ENCODE measurements at regions not wholly inside any gene's neighbourhood (a gene's known extent, or its start where the extent isn't known, plus 50 kb on each side); places are given as distances from the start of the nearest gene placed in this dataset.

- TF ChIP-seq POLR2A (IDR thresholded peaks at IDR 0.05) = no peak
- no peak for TF ChIP-seq CTCF (IDR thresholded peaks at IDR 0.05)
These were observed 60.9 kb upstream of the MGAT5 start for GRCh38 chr2:134193006-134193405.

Measured in right lobe of liver (tissue), 4 donors.